Naive B cell (primary cell): ENCODE measurements at regions not wholly inside any gene's neighbourhood (a gene's known extent, or its start where the extent isn't known, plus 50 kb on each side); places are given as distances from the start of the nearest gene placed in this dataset.
A peak's percentile ranks its signal among the peaks of the same experiment; 100 is the strongest.

Source experiments
- ATAC-seq, 2 donors: fragments of 150-1000 bp; cut with Tn5 transposase; 2 replicates each; pipeline ENCODE4 v1.10.0; 2021; ENCODE audit warnings: low read depth in 2 of 2, mild to moderate bottlenecking in 2 of 2, moderate library complexity in 2 of 2
- DNase-seq: peaks from one replicate; pipeline ENCODE4 v3.0.0; 2022
- H3K27ac Mint-ChIP-seq, 6 donors: one replicate each; pipeline ENCODE4 v1.8.0; 2020 to 2022; ENCODE audit warnings: mild to moderate bottlenecking in 6 of 6, mixed read lengths in 6 of 6, moderate library complexity in 5 of 6, inconsistent platforms in 2 of 6
- H3K27me3 Mint-ChIP-seq, 3 donors: one replicate each; pipeline ENCODE4 v1.8.0; 2021 to 2022; ENCODE audit warnings: mixed read lengths in 3 of 3, mild to moderate bottlenecking in 1 of 3
- H3K36me3 Mint-ChIP-seq, 2 donors: one replicate each; pipeline ENCODE4 v1.8.0; 2020 to 2022; ENCODE audit warnings: mixed read lengths in 2 of 2, inconsistent platforms in 1 of 2, mild to moderate bottlenecking in 1 of 2
- H3K4me1 Mint-ChIP-seq, 3 donors: one replicate each; pipeline ENCODE4 v1.8.0; 2020 to 2022; ENCODE audit warnings: mixed read lengths in 3 of 3, inconsistent platforms in 1 of 3, mild to moderate bottlenecking in 1 of 3, moderate library complexity in 1 of 3
- H3K4me3 Mint-ChIP-seq, 8 donors: one replicate each; pipeline ENCODE4 v1.8.0; 2020 to 2022; ENCODE audit warnings: mild to moderate bottlenecking in 8 of 8, mixed read lengths in 8 of 8, moderate library complexity in 8 of 8, inconsistent platforms in 2 of 8
- H3K9me3 Mint-ChIP-seq, 7 donors: one replicate each; pipeline ENCODE4 v1.8.0; 2020 to 2022; ENCODE audit warnings: mixed read lengths in 7 of 7, mild to moderate bottlenecking in 5 of 7, inconsistent platforms in 2 of 7, moderate library complexity in 1 of 7

DNA sequence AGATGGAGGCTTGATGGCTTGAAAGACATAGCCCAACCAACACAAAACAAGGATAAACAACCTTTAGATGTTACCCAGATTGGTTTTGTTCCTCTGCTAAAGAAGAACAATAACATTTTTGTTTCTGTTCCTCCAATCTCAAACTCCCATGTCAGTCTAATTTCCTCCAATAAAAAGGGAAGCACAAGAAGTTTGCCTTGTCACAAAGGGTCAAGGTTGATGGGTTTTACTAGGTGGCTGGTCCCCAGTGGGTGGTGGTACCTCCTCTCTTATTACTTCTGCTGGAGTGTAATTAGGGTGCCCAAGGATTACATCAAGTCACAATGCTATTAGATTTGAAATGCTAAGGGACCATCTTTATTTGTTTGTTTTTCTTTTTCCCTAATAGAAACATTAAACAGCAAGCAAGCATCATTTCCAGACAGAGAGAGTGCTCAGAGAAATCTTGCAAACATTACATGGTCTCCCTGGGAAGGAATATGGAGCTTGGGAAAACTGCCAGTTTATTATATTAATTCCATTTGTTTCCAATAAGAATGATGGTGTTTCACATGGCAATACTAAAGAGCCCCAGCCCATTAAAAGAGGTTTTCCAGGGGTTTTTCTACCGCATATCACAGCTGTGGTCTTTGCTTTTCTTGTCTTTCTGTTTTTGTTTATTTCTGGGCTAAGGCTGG lies 78.3 kb upstream of the AOAH start:
- ATAC-seq (peak; percentile 65 to 80), DNase-seq (peak; percentile 15)
- peak overlapping the region in 1 of 6 donors; percentile 1 for H3K27ac Mint-ChIP-seq
- H3K4me1 Mint-ChIP-seq: peaks cover 0 to 11% (median 7%) of the 10 kb centered on the region in 3 donors
- peaks cover 0 to 5% of the 10 kb centered on the region in 2 donors for H3K36me3 Mint-ChIP-seq
- H3K9me3 Mint-ChIP-seq: no peaks in the 10 kb centered on the region
- H3K4me3 Mint-ChIP-seq: no peak overlapping the region
- H3K27me3 Mint-ChIP-seq: no peaks in the 10 kb centered on the region

DNA sequence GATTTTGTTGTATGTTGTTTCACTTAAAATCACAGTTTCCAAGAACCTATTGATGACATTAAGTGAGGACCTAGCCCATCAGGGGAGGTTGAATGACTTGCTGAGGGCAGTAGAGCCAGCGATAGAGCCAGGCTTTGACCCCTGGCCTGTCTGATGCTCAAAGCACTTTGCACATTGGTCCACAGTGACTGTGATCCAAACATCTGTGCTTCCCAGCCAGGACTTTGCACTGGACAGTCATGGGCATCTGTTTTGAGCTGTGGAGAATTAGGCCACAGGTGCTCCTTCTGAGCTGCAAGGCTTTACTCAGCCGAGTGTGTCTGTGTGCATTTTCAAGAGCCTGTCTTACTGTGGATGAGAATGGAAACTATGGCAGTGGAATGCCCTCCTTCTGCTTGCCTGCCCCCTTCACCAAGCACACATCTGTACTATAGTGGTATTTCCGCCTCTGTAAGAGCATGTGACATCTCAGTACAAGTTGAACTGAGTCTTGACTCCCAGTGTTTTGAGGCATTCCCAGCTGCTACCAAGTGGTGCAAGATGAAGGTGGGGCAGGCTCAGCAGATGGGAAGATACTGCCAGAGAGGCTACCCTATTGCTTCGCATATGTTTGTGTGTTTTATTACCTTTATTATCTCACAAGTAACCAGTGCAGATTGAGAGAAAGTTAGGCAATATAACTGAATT lies 72.7 kb upstream of the AOAH start:
- DNase-seq (no peak), ATAC-seq (no peak)
- H3K27ac Mint-ChIP-seq: peak overlapping the region in 1 of 6 donors; percentile 35

GRCh38 chr7:36795451-36796021 lies 71.2 kb upstream of the AOAH start:
- no peak for DNase-seq
- no peak overlapping the region for H3K27ac Mint-ChIP-seq
- H3K4me1 Mint-ChIP-seq: no peaks in the 10 kb centered on the region

More for the DNA sequence above, 72.7 kb upstream of the AOAH start:
- Mint-ChIP-seq H3K27me3 (no peaks in the 10 kb centered on the region), H3K4me3 (no peak overlapping the region), H3K36me3 (peaks cover 0 to 5% of the 10 kb centered on the region in 2 donors), H3K4me1 (peaks cover 0 to under 1% (median 0%) of the 10 kb centered on the region in 3 donors), H3K9me3 (no peaks in the 10 kb centered on the region)

DNA sequence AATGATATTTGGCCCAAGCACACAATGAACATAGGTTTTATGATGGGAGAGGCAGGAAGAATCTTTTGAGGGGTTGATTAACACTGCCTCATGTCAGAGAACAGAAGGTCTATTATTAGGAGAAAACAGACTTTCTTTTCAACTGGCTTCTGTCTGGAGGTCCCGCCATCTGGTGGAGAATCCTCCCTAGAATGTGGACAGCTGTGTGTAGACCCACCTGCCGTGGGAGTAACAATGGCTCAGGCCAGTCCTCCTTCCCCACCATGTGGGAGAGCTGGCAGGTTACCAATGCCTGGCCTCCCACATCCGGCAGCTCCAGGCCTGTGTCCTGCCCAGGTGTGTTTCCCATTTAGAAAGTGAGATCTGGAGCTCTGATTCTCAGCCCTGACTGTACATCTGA lies 70.4 kb upstream of the AOAH start:
- Mint-ChIP-seq H3K27ac (no peak overlapping the region), H3K36me3 (peaks cover 0 to 5% of the 10 kb centered on the region in 2 donors), H3K9me3 (peaks cover 0 to 2% (median 0%) of the 10 kb centered on the region in 7 donors), H3K27me3 (no peaks in the 10 kb centered on the region), H3K4me1 (no peaks in the 10 kb centered on the region), H3K4me3 (no peak overlapping the region)
- DNase-seq (no peak), ATAC-seq (no peak)

More at GRCh38 chr7:36795451-36796021, 71.2 kb upstream of the AOAH start:
- Mint-ChIP-seq H3K4me3 (no peak overlapping the region), H3K27me3 (no peaks in the 10 kb centered on the region), H3K36me3 (peaks cover 0 to 5% of the 10 kb centered on the region in 2 donors), H3K9me3 (peaks cover 0 to 2% (median 0%) of the 10 kb centered on the region in 7 donors)
- no peak for ATAC-seq

DNA sequence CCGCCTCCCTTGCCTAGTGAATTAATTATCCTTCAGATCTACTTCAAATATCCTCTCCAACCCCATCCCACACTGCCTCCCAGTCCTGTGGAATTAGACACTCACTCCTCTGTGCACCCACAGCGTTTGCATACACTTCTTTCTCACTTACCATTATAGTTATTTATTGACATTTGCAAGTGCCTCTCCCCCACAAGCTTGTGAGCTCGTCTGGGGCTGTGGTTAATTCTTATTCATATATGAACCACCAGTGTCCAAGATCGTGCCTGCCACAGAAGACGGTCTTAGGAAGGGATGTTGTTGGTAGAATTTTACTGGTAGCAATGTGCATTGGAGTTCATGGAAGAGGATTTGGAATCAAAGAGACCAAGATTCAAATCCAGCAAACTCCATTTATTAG lies 68.1 kb upstream of the AOAH start:
- Mint-ChIP-seq H3K27me3 (no peaks in the 10 kb centered on the region), H3K9me3 (peaks cover 0 to 2% (median 0%) of the 10 kb centered on the region in 7 donors)

DNA sequence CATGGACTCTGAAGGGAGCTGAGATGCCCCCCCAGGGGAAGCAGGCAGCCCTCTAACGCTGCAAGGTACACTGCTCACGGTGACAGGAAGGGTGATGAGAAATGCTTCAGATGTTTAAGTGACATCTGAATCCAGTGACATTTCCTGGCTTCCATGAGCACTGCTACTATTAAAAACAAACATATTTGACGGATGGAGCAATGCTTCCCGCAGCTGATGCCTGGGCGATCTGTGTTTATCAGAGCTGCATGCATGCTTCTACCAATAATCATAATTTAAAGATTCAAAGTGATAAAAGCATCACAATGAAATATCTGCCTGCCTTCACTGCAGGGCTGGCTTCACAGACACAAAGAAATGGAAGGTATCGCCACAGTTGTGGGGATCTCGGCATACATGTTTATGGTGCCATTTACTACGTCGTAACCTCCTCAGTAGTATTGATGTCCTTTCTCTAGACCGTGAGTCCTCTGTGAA lies 66.1 kb upstream of the AOAH start:
- DNase-seq: no peak
- H3K4me3 Mint-ChIP-seq: no peak overlapping the region

More for the DNA sequence above, 68.1 kb upstream of the AOAH start:
- Mint-ChIP-seq H3K27ac (peak overlapping the region in 1 of 6 donors; percentile 62), H3K36me3 (no peaks in the 10 kb centered on the region), H3K4me1 (no peaks in the 10 kb centered on the region), H3K4me3 (no peak overlapping the region)
- ATAC-seq (no peak), DNase-seq (no peak)

DNA sequence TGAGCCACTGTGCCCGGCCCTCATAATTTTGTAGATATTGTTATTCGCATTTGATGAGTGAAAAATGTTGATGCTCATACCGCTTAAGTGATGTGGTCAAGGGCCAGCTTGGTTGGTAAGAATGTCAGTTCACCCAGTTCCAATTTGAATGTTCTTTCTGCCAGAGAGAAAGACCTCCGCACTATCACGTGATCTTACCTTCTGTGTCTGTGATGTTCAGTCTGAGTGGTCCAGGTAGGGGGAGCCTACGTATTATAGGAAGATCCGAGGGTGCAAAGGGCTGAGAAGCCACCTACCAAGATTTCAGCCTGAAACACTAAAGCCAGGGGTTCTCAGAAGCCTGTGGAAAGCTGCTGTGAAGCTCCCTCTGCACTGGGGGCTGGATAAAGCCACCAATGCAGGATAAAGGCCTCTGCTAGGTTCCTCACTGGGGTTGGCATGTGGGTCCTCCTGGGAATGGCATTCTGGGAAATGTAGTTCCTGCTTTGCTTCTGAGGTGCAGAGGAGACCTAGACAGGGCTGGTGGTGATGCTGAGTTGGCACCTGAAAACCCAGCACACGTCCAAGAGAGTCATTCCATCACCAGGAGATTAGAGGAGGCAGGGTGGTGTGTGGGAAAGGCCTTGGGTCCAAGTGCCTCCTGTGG lies 64.7 kb upstream of the AOAH start:
- Mint-ChIP-seq H3K9me3 (peaks cover 0 to 2% (median 0%) of the 10 kb centered on the region in 7 donors), H3K4me3 (no peak overlapping the region), H3K4me1 (peaks cover 10 to 14% (median 12%) of the 10 kb centered on the region in 3 donors), H3K36me3 (no peaks in the 10 kb centered on the region), H3K27ac (no peak overlapping the region), H3K27me3 (no peaks in the 10 kb centered on the region)
- DNase-seq (no peak), ATAC-seq (no peak)

More for the DNA sequence above, 66.1 kb upstream of the AOAH start:
- Mint-ChIP-seq H3K36me3 (no peaks in the 10 kb centered on the region), H3K27me3 (no peaks in the 10 kb centered on the region), H3K9me3 (peaks cover 0 to 2% (median 0%) of the 10 kb centered on the region in 7 donors), H3K4me1 (peaks cover under 1 to 5% (median 2%) of the 10 kb centered on the region in 3 donors), H3K27ac (peak overlapping the region in 1 of 6 donors; percentile 56)
- no peak for ATAC-seq

DNA sequence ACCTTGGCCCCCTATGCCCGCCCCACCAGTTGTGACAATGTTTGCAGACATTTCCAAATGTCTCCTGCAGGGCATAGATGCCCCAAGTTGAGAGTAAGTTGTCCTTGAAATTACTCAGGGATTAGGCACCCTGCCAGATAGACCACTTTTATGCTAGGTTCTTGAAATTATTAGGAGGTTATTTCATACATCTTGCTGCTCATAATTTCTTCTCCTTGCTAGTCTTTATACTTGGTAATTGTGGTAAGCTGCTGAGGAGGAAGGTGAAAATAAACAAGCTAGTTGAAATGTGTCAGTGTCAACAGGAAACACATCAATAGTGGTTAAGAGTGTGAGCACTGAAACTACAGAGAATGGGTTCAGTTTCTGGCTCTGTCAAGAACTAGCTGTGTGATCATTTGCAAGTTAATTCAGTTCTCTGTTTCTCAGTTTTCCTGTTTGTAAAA lies 63.7 kb upstream of the AOAH start:
- Mint-ChIP-seq H3K4me3 (no peak overlapping the region), H3K27me3 (no peaks in the 10 kb centered on the region), H3K27ac (peak overlapping the region in 1 of 6 donors; percentile 43), H3K36me3 (no peaks in the 10 kb centered on the region), H3K4me1 (peaks cover 10 to 14% (median 12%) of the 10 kb centered on the region in 3 donors), H3K9me3 (peaks cover 0 to 2% (median 0%) of the 10 kb centered on the region in 7 donors)
- ATAC-seq: no peak
- DNase-seq: no peak

DNA sequence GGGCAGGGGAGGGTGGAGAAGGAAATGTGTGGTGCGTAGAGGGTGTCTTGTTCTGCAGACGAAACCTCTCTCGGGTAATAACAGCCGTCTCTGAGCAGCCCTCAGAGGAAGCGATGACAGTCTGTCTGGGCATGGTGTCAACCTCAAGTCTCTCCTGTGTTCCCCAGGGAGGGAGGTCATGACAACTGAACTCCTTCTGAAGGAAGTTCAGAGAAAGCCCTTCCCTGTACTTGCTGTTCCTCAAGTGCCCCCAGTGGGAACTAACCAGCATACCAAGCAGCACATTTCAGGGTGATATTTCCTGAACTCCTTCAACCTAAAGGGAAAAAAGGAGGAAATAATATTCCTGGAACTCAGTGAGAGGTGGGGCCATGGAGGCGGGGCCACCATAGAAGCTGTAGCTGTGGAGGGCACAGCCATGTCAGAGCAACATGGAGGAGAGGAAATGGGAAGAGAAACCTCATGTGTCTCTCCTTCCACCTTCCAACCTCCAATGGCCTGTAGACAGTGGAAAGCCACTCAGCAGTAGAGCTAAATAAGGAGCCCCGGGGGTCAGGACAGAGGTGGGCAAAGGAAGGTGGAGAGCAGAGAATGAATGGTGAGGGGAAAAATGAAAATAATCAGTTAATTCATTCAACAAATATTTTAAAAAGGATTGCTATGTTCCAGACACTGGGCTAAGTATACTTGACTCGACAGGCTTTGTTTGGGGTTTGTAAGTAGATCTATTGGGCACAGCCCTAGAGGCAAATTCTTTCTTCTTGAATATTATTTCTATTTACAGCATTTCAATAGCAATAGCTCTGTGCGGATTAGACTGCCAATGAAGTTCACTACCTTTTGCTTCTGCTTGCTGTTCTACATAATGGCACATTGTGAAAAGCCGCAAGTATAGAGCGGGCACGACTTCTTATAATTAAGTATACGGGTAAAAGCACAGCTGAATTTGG lies 61.0 kb upstream of the AOAH start:
- peaks cover 6 to 9% of the 10 kb centered on the region in 2 donors for H3K36me3 Mint-ChIP-seq
- H3K4me1 Mint-ChIP-seq: peaks cover 10 to 14% (median 12%) of the 10 kb centered on the region in 3 donors

DNA sequence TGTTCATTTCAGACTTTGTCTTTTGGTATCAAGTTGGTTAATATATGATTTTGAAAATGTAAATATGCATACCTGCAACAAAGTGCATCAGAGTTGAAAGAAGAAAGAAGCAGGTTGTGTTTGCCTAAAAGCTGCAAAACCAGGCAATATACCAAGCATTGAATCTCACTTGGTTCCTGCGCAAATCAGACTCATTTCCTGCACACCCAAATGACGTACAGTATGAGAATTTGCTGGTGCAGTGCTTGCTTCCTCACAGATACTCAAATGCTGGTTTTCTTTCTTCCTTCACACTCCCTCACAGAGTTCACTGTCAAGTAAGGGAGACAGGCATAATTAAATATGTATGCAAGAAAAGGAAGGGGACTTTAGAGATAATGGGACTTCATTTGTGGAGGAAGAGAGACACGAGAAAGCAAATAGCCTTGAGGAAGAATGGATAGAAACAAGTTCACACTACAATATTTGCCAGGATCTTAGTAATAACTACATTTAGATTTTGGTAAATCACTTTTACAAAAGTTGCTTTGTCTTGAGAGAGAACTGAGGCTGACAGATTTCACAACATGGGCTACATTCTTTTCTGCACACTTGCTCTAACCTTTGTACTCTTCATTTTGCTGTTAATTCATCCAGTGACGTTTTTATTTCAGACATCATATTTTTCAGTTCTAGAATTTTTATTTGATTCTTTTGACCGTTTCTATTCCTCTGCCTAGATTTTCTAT lies 56.9 kb upstream of the AOAH start:
- no peak overlapping the region for H3K4me3 Mint-ChIP-seq
- peaks cover 0 to 10% (median 5%) of the 10 kb centered on the region in 3 donors for H3K27me3 Mint-ChIP-seq
- peaks cover 0 to 8% (median 2%) of the 10 kb centered on the region in 7 donors for H3K9me3 Mint-ChIP-seq
- peaks cover 31 to 33% (median 31%) of the 10 kb centered on the region in 3 donors for H3K4me1 Mint-ChIP-seq
- H3K27ac Mint-ChIP-seq: no peak overlapping the region
- ATAC-seq (no peak), DNase-seq (no peak)
- peaks cover 6 to 25% of the 10 kb centered on the region in 2 donors for H3K36me3 Mint-ChIP-seq

More for the DNA sequence above, 61.0 kb upstream of the AOAH start:
- peak overlapping the region in 5 of 8 donors; percentile 8 to 81 (median 26) for H3K4me3 Mint-ChIP-seq
- DNase-seq (peak; percentile 66), ATAC-seq (peak; percentile 98)
- H3K27me3 Mint-ChIP-seq: peaks cover 0 to 5% (median 2%) of the 10 kb centered on the region in 3 donors
- H3K27ac Mint-ChIP-seq: peak overlapping the region; percentile 71 to 95 (median 84)
- peaks cover 0 to 8% (median 0%) of the 10 kb centered on the region in 7 donors for H3K9me3 Mint-ChIP-seq

GRCh38 chr7:36777855-36778254 lies 53.6 kb upstream of the AOAH start:
- Mint-ChIP-seq H3K27me3 (peaks cover 0 to 10% (median 5%) of the 10 kb centered on the region in 3 donors), H3K4me3 (no peak overlapping the region), H3K9me3 (peaks cover 0 to 8% (median 3%) of the 10 kb centered on the region in 7 donors), H3K36me3 (peaks cover 6 to 25% of the 10 kb centered on the region in 2 donors), H3K4me1 (peaks cover 35 to 37% (median 36%) of the 10 kb centered on the region in 3 donors), H3K27ac (peak overlapping the region in 3 of 6 donors; percentile 11 to 31 (median 11))
- ATAC-seq (no peak), DNase-seq (no peak)
